ENCODE measurements at regions not wholly inside any gene's neighbourhood (a gene's known extent, or its start where the extent isn't known, plus 50 kb on each side); places are given as distances from the start of the nearest gene placed in this dataset.

- no peak for TF ChIP-seq CTCF (IDR thresholded peaks at IDR 0.05)
- TF ChIP-seq POLR2A (IDR thresholded peaks at IDR 0.05), result no peak
These were observed 459.4 kb upstream of the PCDH20 start for GRCh38 chr13:61874970-61875579.
